CD14-positive monocyte (primary cell): ENCODE measurements at regions not wholly inside any gene's neighbourhood (a gene's known extent, or its start where the extent isn't known, plus 50 kb on each side); places are given as distances from the start of the nearest gene placed in this dataset.

Source experiments
- DNase-seq, 3 donors: peaks; one replicate each; pipeline ENCODE4 v3.0.0-alpha.2; 2011 to 2022
- H2AFZ ChIP-seq: 2 replicates; pipeline ENCODE4 v1.6.0; 2012; ENCODE audit warnings: mild to moderate bottlenecking, low read depth, low read length, inconsistent platforms; ENCODE audit not compliant: insufficient read depth, poor library complexity, severe bottlenecking
- H3K27ac ChIP-seq, 2 donors: 1 replicate in 1 of 2; 2 replicates in 1 of 2; pipeline ENCODE4 v1.5.1; 2012 to 2013; ENCODE audit warnings: low read length in 2 of 2, control low read depth in 1 of 2, inconsistent platforms in 1 of 2, low read depth in 1 of 2, mild to moderate bottlenecking in 1 of 2
- H3K27me3 ChIP-seq, 2 donors: one replicate each; pipeline versions ENCODE4 v1.6.0 to v1.6.1; 2011 to 2013; ENCODE audit warnings: low read length in 2 of 2; ENCODE audit not compliant: control insufficient read depth in 2 of 2, insufficient read depth in 2 of 2
- H3K36me3 ChIP-seq, 2 donors: replicated peaks in 1 of 2; 1 replicate in 1 of 2; 2 replicates in 1 of 2; pipeline versions ENCODE4 v1.5.1 to v1.6.1; 2012 to 2013; ENCODE audit warnings: low read length in 2 of 2, control low read depth in 1 of 2, inconsistent platforms in 1 of 2, mild to moderate bottlenecking in 1 of 2; ENCODE audit not compliant: insufficient read depth in 2 of 2, control insufficient read depth in 1 of 2
- H3K4me1 ChIP-seq, 2 donors: 1 replicate in 1 of 2; 2 replicates in 1 of 2; pipeline versions ENCODE4 v1.5.1 to v1.6.1; 2012 to 2013; ENCODE audit warnings: low read length in 2 of 2, control low read depth in 1 of 2, inconsistent platforms in 1 of 2, mild to moderate bottlenecking in 1 of 2, moderate library complexity in 1 of 2; ENCODE audit not compliant: insufficient read depth in 2 of 2, control insufficient read depth in 1 of 2
- H3K4me2 ChIP-seq: replicated peaks from 2 replicates; pipeline ENCODE3; 2012; ENCODE audit warnings: low read length, moderate library complexity, mild to moderate bottlenecking; ENCODE audit not compliant: poor library complexity, severe bottlenecking; ENCODE audit errors: extremely low read depth
- H3K4me3 ChIP-seq, 3 experiments: fragments of 200-600 bp in 1 of 3; sonication (generic) in 1 of 3; replicated peaks in 1 of 3; 1 replicate in 2 of 3; 2 replicates in 1 of 3; pipeline ENCODE4 v1.5.1; 2011 to 2013; ENCODE audit warnings: low read length in 3 of 3, mild to moderate bottlenecking in 3 of 3, control low read depth in 2 of 3, low read depth in 2 of 3, inconsistent platforms in 1 of 3, moderate library complexity in 1 of 3
- H3K79me2 ChIP-seq: 2 replicates; pipeline ENCODE4 v1.6.0; 2012; ENCODE audit warnings: mild to moderate bottlenecking, control low read depth, inconsistent platforms, low read length, moderate library complexity; ENCODE audit not compliant: insufficient read depth
- H3K9ac ChIP-seq: 2 replicates; pipeline ENCODE4 v1.6.0; 2017; ENCODE audit warnings: low read length, mild to moderate bottlenecking; ENCODE audit not compliant: insufficient read depth, poor library complexity, severe bottlenecking
- H3K9me3 ChIP-seq, 2 donors: replicated peaks in 1 of 2; 1 replicate in 1 of 2; 2 replicates in 1 of 2; pipeline versions ENCODE4 v1.5.1 to v1.6.1; 2012 to 2013; ENCODE audit warnings: low read length in 2 of 2, control low read depth in 1 of 2; ENCODE audit not compliant: control insufficient read depth in 1 of 2, insufficient read depth in 1 of 2
- H4K20me1 ChIP-seq: 2 replicates; pipeline ENCODE4 v1.6.0; 2012; ENCODE audit warnings: mild to moderate bottlenecking, low read length, control low read depth, moderate library complexity; ENCODE audit not compliant: insufficient read depth
- H3K27ac Mint-ChIP-seq, 7 donors: one replicate each; pipeline ENCODE4 v1.8.0; 2020; ENCODE audit warnings: mild to moderate bottlenecking in 7 of 7, mixed read lengths in 7 of 7, moderate library complexity in 6 of 7, inconsistent platforms in 2 of 7
- H3K27me3 Mint-ChIP-seq, 3 donors: one replicate each; pipeline ENCODE4 v1.8.0; 2021 to 2022; ENCODE audit warnings: low read depth in 3 of 3, mild to moderate bottlenecking in 3 of 3, mixed read lengths in 3 of 3, moderate library complexity in 3 of 3, inconsistent platforms in 1 of 3
- H3K36me3 Mint-ChIP-seq, 2 donors: one replicate each; pipeline ENCODE4 v1.8.0; 2020; ENCODE audit warnings: mixed read lengths in 2 of 2, inconsistent platforms in 1 of 2, mild to moderate bottlenecking in 1 of 2
- H3K4me1 Mint-ChIP-seq: one replicate; pipeline ENCODE4 v1.8.0; 2020; ENCODE audit warnings: mild to moderate bottlenecking, mixed read lengths
- H3K4me3 Mint-ChIP-seq, 2 donors: one replicate each; pipeline ENCODE4 v1.8.0; 2020; ENCODE audit warnings: mild to moderate bottlenecking in 2 of 2, mixed read lengths in 2 of 2, moderate library complexity in 1 of 2
- H3K9me3 Mint-ChIP-seq, 7 donors: one replicate each; pipeline ENCODE4 v1.8.0; 2020 to 2022; ENCODE audit warnings: mixed read lengths in 7 of 7, mild to moderate bottlenecking in 6 of 7, moderate library complexity in 6 of 7, inconsistent platforms in 2 of 7
- CTCF ChIP-seq: fragments of 200-600 bp; IDR thresholded peaks from one replicate; pipeline ENCODE4 v1.8.0; 2022; ENCODE audit warnings: antibody characterized with exemption, mild to moderate bottlenecking
- WGBS: methylation state at CpG from one replicate; pipeline ENCODE4 v1.1.5; 2013; ENCODE audit warnings: missing lambda C conversion rate; ENCODE audit not compliant: insufficient coverage; 5-methylcytosine and 5-hydroxymethylcytosine counted together
- intact Hi-C, 2 donors: fragments of 100-400 bp; cut with micrococcal nuclease; formaldehyde crosslinking; loops; one replicate each; pipeline versions ENCODE4 v1.15.0 to v1.15.1; 2023

- Histone ChIP-seq H3K4me3 (no peak overlapping the region), H2AFZ (no peak overlapping the region), H3K27ac (no peak overlapping the region), H3K4me1 (no peaks in the 10 kb centered on the region), H3K4me2 (no peak overlapping the region), H4K20me1 (no peaks in the 10 kb centered on the region), H3K27me3 (no peaks in the 10 kb centered on the region), H3K9ac (no peak overlapping the region), H3K79me2 (no peaks in the 10 kb centered on the region), H3K36me3 (no peaks in the 10 kb centered on the region), H3K9me3 (peaks cover 0 to 2% of the 10 kb centered on the region in 2 donors)
- WGBS = no CpG with 5 or more reads among the region's 3 CpGs
- no peak for DNase-seq
- TF ChIP-seq CTCF = no peak
- no peak overlapping the region for H3K27ac Mint-ChIP-seq
- no peaks in the 10 kb centered on the region for H3K4me1 Mint-ChIP-seq
- no peak overlapping the region for H3K4me3 Mint-ChIP-seq
- H3K27me3 Mint-ChIP-seq = no peaks in the 10 kb centered on the region
- H3K9me3 Mint-ChIP-seq = peaks cover 0 to 4% (median 0%) of the 10 kb centered on the region in 7 donors
- H3K36me3 Mint-ChIP-seq = no peaks in the 10 kb centered on the region
- intact Hi-C loops = no loop called here
Measured at GRCh38 chrY:17166881-17167280, 713.1 kb downstream of the CDY2B start.

DNA sequence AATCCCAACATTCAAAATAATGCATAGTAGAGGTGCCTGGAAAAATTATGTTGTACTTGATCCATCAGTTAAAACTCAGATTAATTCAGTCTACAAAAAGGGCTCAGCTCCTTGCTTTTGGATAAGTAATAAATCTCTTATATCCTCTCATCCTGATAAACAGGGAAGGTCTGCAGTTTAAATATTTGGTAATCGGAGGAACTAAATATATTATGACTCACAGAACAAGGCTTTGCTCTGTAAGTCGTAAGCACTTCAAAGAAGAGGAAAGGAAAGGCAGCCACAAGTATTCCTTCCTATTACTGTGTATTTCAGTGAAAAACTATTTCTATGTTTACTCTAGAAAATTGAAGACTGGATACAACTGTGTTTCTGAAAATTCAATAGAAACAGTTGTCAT lies 757.9 kb downstream of the CDY2B start:
- Mint-ChIP-seq H3K4me1 (no peaks in the 10 kb centered on the region), H3K4me3 (no peak overlapping the region), H3K27ac (no peak overlapping the region), H3K27me3 (no peaks in the 10 kb centered on the region), H3K9me3 (no peaks in the 10 kb centered on the region), H3K36me3 (no peaks in the 10 kb centered on the region)
- Histone ChIP-seq H4K20me1 (no peaks in the 10 kb centered on the region), H3K27ac (no peak overlapping the region), H2AFZ (no peak overlapping the region), H3K27me3 (no peaks in the 10 kb centered on the region), H3K36me3 (no peaks in the 10 kb centered on the region), H3K4me3 (no peak overlapping the region), H3K79me2 (no peaks in the 10 kb centered on the region), H3K9ac (no peak overlapping the region), H3K4me1 (no peaks in the 10 kb centered on the region), H3K9me3 (no peaks in the 10 kb centered on the region), H3K4me2 (no peak overlapping the region)
- no peak for TF ChIP-seq CTCF
- no CpG with 5 or more reads among the region's 2 CpGs for WGBS
- no peak for DNase-seq
- intact Hi-C loops = no loop called here
